HEK293 (cell line): ENCODE measurements at regions not wholly inside any gene's neighbourhood (a gene's known extent, or its start where the extent isn't known, plus 50 kb on each side); places are given as distances from the start of the nearest gene placed in this dataset.

Experiments used
- CTCF ChIA-PET: fragments of 350-600 bp; formaldehyde crosslinking; extraction: SDS; loops from one replicate; lab custom pipeline; 2021; ENCODE audit warnings: antibody characterized with exemption; lab: Yijun Ruan, JAX
- POLR2A ChIA-PET: fragments of 300-600 bp; formaldehyde crosslinking; extraction: SDS; loops from one replicate; lab custom pipeline; 2020; ENCODE audit warnings: antibody characterized with exemption, inconsistent platforms; lab: Yijun Ruan, JAX
- H3K27ac ChIP-seq: fragments of 200-500 bp; sonication (Bioruptor generic); 2 replicates; pipeline ENCODE4 v1.5.1; 2014; ENCODE audit warnings: low read depth, low read length, control low read depth, inconsistent platforms; ENCODE audit errors: extremely low read depth
- H3K36me3 ChIP-seq, 2 experiments: fragments of 200-500 bp in 1 of 2; sonication (Bioruptor generic) in 1 of 2; 1 replicate in 1 of 2; 2 replicates in 1 of 2; pipeline ENCODE4 v1.5.1; 2014 to 2017; ENCODE audit warnings: inconsistent platforms in 2 of 2, low read length in 2 of 2; ENCODE audit not compliant: control insufficient read depth in 2 of 2, insufficient read depth in 1 of 2
- H3K4me1 ChIP-seq: fragments of 200-500 bp; sonication (Bioruptor generic); 2 replicates; pipeline ENCODE4 v1.5.1; 2014; ENCODE audit warnings: mild to moderate bottlenecking, low read length, inconsistent platforms; ENCODE audit not compliant: control insufficient read depth, insufficient read depth
- H3K4me3 ChIP-seq: 2 replicates; pipeline ENCODE4 v1.5.1; 2011; ENCODE audit warnings: low read depth, mild to moderate bottlenecking, control low read depth, low read length, moderate library complexity
- H3K9me3 ChIP-seq: fragments of 200-500 bp; sonication (Bioruptor generic); 2 replicates; pipeline ENCODE4 v1.5.1; 2014; ENCODE audit warnings: low read depth, low read length, inconsistent platforms; ENCODE audit not compliant: control insufficient read depth, insufficient read depth
- BCL11B ChIP-seq: fragments of 450-650 bp; formaldehyde crosslinking; IDR thresholded peaks from 2 replicates; pipeline ENCODE4 v1.5.1; 2016; ENCODE audit warnings: low read depth, missing biosample characterization, missing genetic modification characterization
- RBAK ChIP-seq: fragments of 450-650 bp; formaldehyde crosslinking; IDR thresholded peaks from 2 replicates; pipeline ENCODE4 v1.5.1; 2016; ENCODE audit warnings: missing biosample characterization, missing genetic modification characterization
- SCRT1 ChIP-seq: fragments of 450-650 bp; formaldehyde crosslinking; IDR thresholded peaks from 2 replicates; pipeline ENCODE4 v1.5.1; 2016; ENCODE audit warnings: missing biosample characterization, missing genetic modification characterization, borderline replicate concordance
- ZBTB8A ChIP-seq: fragments of 450-650 bp; formaldehyde crosslinking; IDR thresholded peaks from 2 replicates; pipeline ENCODE4 v1.5.1; 2016; ENCODE audit warnings: missing biosample characterization, missing genetic modification characterization
- ZNF132 ChIP-seq: fragments of 450-650 bp; formaldehyde crosslinking; IDR thresholded peaks from 2 replicates; pipeline ENCODE4 v1.5.1; 2017; ENCODE audit warnings: missing biosample characterization, missing genetic modification characterization, borderline replicate concordance
- ZNF184 ChIP-seq: fragments of 450-650 bp; IDR thresholded peaks from 2 replicates; pipeline ENCODE4 v1.5.1; 2018; ENCODE audit warnings: missing biosample characterization, mild to moderate bottlenecking, missing genetic modification characterization
- ZNF2 ChIP-seq: fragments of 450-650 bp; formaldehyde crosslinking; IDR thresholded peaks from 2 replicates; pipeline ENCODE4 v1.5.1; 2016; ENCODE audit warnings: missing biosample characterization, missing genetic modification characterization
- ZNF239 ChIP-seq: fragments of 450-650 bp; formaldehyde crosslinking; IDR thresholded peaks from 2 replicates; pipeline ENCODE4 v1.5.1; 2016; ENCODE audit warnings: missing biosample characterization, missing genetic modification characterization
- ZNF248 ChIP-seq: fragments of 450-650 bp; formaldehyde crosslinking; IDR thresholded peaks from 2 replicates; pipeline ENCODE4 v1.5.1; 2017; ENCODE audit warnings: missing biosample characterization, missing genetic modification characterization
- ZNF311 ChIP-seq: fragments of 450-650 bp; formaldehyde crosslinking; IDR thresholded peaks from 2 replicates; pipeline ENCODE4 v1.5.1; 2017; ENCODE audit warnings: missing biosample characterization, missing genetic modification characterization, borderline replicate concordance
- ZNF366 ChIP-seq: fragments of 450-650 bp; formaldehyde crosslinking; conservative IDR thresholded peaks from 2 replicates; pipeline ENCODE4 v1.5.1; 2016; ENCODE audit warnings: missing biosample characterization, missing genetic modification characterization
- ZNF394 ChIP-seq: fragments of 450-650 bp; formaldehyde crosslinking; IDR thresholded peaks from 2 replicates; pipeline ENCODE4 v1.5.1; 2016; ENCODE audit warnings: missing biosample characterization, missing genetic modification characterization, mild to moderate bottlenecking, moderate library complexity, borderline replicate concordance
- ZNF426 ChIP-seq: fragments of 450-650 bp; formaldehyde crosslinking; IDR thresholded peaks from 2 replicates; pipeline ENCODE4 v1.5.1; 2017; ENCODE audit warnings: missing biosample characterization, missing genetic modification characterization, mild to moderate bottlenecking, inconsistent platforms, moderate library complexity
- ZNF549 ChIP-seq: fragments of 450-650 bp; IDR thresholded peaks from 2 replicates; pipeline ENCODE4 v1.5.1; 2018; ENCODE audit warnings: missing biosample characterization, missing genetic modification characterization, mild to moderate bottlenecking, inconsistent platforms, moderate library complexity
- ZNF571 ChIP-seq: fragments of 450-650 bp; formaldehyde crosslinking; IDR thresholded peaks from 2 replicates; pipeline ENCODE4 v1.5.0; 2017; ENCODE audit warnings: missing biosample characterization, missing genetic modification characterization
- ZNF623 ChIP-seq: fragments of 450-650 bp; formaldehyde crosslinking; IDR thresholded peaks from 2 replicates; pipeline ENCODE4 v1.5.1; 2016; ENCODE audit warnings: missing biosample characterization, missing genetic modification characterization
- ZNF664 ChIP-seq: fragments of 450-650 bp; formaldehyde crosslinking; IDR thresholded peaks from 2 replicates; pipeline ENCODE4 v1.5.1; 2016; ENCODE audit warnings: missing biosample characterization, missing genetic modification characterization
- ZNF776 ChIP-seq: fragments of 450-650 bp; formaldehyde crosslinking; IDR thresholded peaks from 2 replicates; pipeline ENCODE4 v1.5.0; 2017; ENCODE audit warnings: missing biosample characterization, missing genetic modification characterization, borderline replicate concordance
- ZNF843 ChIP-seq: fragments of 450-650 bp; formaldehyde crosslinking; IDR thresholded peaks from 2 replicates; pipeline ENCODE4 v1.5.1; 2016; ENCODE audit warnings: missing biosample characterization, missing genetic modification characterization
- TF ChIP-seq, protein P1 (sequence below): fragments of 450-650 bp; IDR thresholded peaks from 2 replicates; pipeline ENCODE4 v1.5.1; 2018; ENCODE audit warnings: missing biosample characterization, mild to moderate bottlenecking, missing genetic modification characterization
- TF ChIP-seq, protein P2 (sequence below): fragments of 450-650 bp; formaldehyde crosslinking; IDR thresholded peaks from 2 replicates; pipeline ENCODE4 v1.5.1; 2017; ENCODE audit warnings: missing biosample characterization, missing genetic modification characterization
- TF ChIP-seq, protein P3 (sequence below): fragments of 450-650 bp; formaldehyde crosslinking; IDR thresholded peaks from 2 replicates; pipeline ENCODE4 v1.5.1; 2016; ENCODE audit warnings: missing biosample characterization, missing genetic modification characterization

DNA sequence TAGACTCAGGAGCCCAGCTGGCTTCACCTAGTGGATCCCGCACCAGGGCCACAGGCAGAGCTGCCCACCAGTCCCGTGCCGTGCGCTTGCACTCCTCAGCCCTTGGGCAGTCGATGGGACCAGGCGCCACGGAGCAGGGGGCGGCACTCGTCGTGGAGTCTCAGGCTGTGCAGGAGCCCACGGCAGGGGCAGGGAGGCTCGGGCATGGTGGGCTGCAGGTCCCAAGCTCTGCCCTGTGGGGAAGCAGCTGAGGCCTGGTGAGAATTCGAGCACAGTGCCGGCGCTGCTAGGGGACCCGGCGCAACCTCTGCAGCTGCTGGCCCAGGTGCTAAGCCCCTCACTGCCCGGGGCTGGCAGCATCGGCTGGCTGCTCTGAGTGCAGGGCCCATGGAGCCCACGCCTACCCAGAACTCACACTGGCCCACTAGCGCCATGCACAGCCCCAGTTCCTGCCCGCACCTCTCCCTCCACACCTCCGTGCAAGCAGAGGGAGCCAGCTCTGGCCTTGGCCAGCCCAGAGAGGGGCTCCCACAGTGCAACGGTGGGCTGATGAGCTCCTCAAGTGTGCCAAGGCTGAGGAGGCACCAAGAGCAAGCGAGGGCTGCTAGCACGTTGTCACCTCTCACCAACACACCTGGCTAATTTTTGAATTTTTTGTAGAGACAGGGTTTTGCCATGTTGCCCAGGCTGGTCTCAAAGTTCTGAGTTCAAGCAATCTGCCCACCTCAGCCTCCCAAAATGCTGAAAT lies 116.1 kb downstream of the SPTSSA start:
- Histone ChIP-seq H3K27ac (no peak overlapping the region), H3K4me3 (no peak overlapping the region), H3K4me1 (no peaks in the 10 kb centered on the region), H3K36me3 (no peaks in the 10 kb centered on the region), H3K9me3 (no peaks in the 10 kb centered on the region)
- CTCF ChIA-PET, result no interaction called here
- POLR2A ChIA-PET, result no interaction called here
- TF ChIP-seq, protein P1, sequence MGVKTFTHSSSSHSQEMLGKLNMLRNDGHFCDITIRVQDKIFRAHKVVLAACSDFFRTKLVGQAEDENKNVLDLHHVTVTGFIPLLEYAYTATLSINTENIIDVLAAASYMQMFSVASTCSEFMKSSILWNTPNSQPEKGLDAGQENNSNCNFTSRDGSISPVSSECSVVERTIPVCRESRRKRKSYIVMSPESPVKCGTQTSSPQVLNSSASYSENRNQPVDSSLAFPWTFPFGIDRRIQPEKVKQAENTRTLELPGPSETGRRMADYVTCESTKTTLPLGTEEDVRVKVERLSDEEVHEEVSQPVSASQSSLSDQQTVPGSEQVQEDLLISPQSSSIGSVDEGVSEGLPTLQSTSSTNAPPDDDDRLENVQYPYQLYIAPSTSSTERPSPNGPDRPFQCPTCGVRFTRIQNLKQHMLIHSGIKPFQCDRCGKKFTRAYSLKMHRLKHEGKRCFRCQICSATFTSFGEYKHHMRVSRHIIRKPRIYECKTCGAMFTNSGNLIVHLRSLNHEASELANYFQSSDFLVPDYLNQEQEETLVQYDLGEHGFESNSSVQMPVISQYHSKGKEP (tag by site-specific recombination), result no peak
- TF ChIP-seq, protein P2, sequence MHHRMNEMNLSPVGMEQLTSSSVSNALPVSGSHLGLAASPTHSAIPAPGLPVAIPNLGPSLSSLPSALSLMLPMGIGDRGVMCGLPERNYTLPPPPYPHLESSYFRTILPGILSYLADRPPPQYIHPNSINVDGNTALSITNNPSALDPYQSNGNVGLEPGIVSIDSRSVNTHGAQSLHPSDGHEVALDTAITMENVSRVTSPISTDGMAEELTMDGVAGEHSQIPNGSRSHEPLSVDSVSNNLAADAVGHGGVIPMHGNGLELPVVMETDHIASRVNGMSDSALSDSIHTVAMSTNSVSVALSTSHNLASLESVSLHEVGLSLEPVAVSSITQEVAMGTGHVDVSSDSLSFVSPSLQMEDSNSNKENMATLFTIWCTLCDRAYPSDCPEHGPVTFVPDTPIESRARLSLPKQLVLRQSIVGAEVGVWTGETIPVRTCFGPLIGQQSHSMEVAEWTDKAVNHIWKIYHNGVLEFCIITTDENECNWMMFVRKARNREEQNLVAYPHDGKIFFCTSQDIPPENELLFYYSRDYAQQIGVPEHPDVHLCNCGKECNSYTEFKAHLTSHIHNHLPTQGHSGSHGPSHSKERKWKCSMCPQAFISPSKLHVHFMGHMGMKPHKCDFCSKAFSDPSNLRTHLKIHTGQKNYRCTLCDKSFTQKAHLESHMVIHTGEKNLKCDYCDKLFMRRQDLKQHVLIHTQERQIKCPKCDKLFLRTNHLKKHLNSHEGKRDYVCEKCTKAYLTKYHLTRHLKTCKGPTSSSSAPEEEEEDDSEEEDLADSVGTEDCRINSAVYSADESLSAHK (tag by site-specific recombination), result no peak
- TF ChIP-seq RBAK (tag by site-specific recombination) (0 out of 2 replicates have a peak, but pooled peaks have one; percentile 23), ZNF311 (tag by site-specific recombination) (no peak)
- TF ChIP-seq, protein P3, sequence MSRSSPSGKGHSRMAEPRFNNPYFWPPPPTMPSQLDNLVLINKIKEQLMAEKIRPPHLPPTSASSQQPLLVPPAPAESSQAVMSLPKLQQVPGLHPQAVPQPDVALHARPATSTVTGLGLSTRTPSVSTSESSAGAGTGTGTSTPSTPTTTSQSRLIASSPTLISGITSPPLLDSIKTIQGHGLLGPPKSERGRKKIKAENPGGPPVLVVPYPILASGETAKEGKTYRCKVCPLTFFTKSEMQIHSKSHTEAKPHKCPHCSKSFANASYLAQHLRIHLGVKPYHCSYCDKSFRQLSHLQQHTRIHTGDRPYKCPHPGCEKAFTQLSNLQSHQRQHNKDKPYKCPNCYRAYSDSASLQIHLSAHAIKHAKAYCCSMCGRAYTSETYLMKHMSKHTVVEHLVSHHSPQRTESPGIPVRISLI, result no peak

DNA sequence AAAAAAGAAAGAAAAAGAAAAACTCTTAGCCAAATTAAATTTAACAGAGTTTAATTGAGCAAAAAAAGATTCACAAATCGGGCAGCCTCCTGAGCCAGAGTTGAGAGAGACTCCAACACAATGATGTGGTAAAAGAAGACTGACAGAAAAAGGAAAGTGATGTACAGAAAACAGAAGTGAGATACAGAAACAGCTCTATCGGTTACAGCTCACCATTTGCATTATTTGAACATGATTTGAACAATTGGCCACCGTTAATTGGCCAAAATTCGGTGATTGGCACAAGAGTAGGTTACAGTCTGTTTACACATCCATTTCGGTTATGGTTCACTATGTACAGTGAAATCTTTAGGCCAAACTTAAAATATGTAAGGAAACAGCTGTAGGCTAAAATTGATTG lies 117.7 kb downstream of the SPTSSA start:
- peak; percentile 44; the same call in 1 of the 2 replicates for TF ChIP-seq ZNF549
- no peak for TF ChIP-seq ZNF248 (tag by site-specific recombination)
- no peaks in the 10 kb centered on the region for H3K9me3 ChIP-seq
- H3K36me3 ChIP-seq, result no peaks in the 10 kb centered on the region
- no peaks in the 10 kb centered on the region for H3K4me1 ChIP-seq
- ChIA-PET CTCF (interaction anchor here (0.9 to 1.0 kb wide), 2 partner anchors 12 to 21 kb away, joined by 4 to 6 read pairs; no protein-coding TSS in a partner anchor), POLR2A (no interaction called here)
- H3K4me3 ChIP-seq, result no peak overlapping the region
- H3K27ac ChIP-seq, result no peak overlapping the region

DNA sequence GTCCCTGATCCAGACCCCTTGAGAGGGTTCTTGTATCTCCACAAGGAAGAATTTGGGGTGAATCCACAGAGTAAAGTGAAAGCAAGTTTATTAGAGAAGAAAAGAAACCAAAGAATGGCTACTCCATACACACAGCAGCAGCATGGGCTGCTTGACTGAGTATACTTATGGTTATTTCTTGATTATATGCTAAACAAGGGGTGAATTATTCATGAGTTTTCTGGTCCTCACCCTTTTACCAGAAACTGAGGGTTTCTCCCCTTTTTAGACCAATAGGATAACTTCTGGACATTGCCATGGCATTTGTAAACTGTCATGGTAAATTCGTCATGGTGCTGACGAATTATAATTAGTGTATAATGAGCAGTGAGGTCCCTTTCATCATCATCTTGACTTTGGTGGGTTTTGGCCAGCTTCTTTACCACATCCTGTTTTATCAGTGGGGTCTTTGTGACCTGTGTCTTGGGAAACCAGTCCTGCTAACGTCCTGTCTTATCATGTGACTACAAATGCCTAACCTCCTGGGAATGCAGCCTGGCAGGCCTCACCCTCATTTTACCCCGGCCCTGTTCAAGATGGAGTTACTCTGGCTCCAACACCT lies 121.9 kb downstream of the SPTSSA start:
- CTCF ChIA-PET, result interaction anchor here (0.8 kb wide), 1 partner anchor 9 kb away, joined by 3 read pairs; no protein-coding TSS in a partner anchor
- Histone ChIP-seq H3K4me1 (no peaks in the 10 kb centered on the region), H3K9me3 (no peaks in the 10 kb centered on the region), H3K36me3 (no peaks in the 10 kb centered on the region), H3K4me3 (no peak overlapping the region), H3K27ac (no peak overlapping the region)
- TF ChIP-seq BCL11B (tag by site-specific recombination) (no peak), ZNF571 (tag by site-specific recombination) (no peak), ZNF2 (tag by site-specific recombination) (no peak), ZNF426 (tag by site-specific recombination) (no peak), ZNF843 (tag by site-specific recombination) (no peak), ZNF184 (tag by site-specific recombination) (no peak), ZBTB8A (no peak), ZNF776 (tag by site-specific recombination) (no peak), ZNF132 (no peak), ZNF394 (no peak), ZNF549 (no peak), ZNF239 (tag by site-specific recombination) (no peak), ZNF664 (no peak), ZNF366 (tag by site-specific recombination) (no peak), ZNF623 (no peak), SCRT1 (tag by site-specific recombination) (no peak)
- POLR2A ChIA-PET, result no interaction called here
